Urothelium cell line (cell line): ENCODE measurements at regions not wholly inside any gene's neighbourhood (a gene's known extent, or its start where the extent isn't known, plus 50 kb on each side); places are given as distances from the start of the nearest gene placed in this dataset.
"Not testable (repeated sequence)": the region's sequence is repeated elsewhere in the genome, so short reads cannot be mapped to it uniquely, and the experiment has no call there.

Experiments
- DNase-seq: peaks from one replicate; pipeline ENCODE4 v3.0.0; 2011; ENCODE audit warnings: low spot score, mixed read lengths
- FAIRE-seq: peaks from 2 replicates; lab custom pipeline; 2011; peaks lifted over from hg19 to GRCh38; lab: Jason Lieb, UNC

- FAIRE-seq, DNase-seq: not testable (repeated sequence)
These were observed 112.3 kb upstream of the IKBKE start for GRCh38 chr1:206357962-206358361.

GRCh38 chr1:206358771-206359170 lies 111.5 kb upstream of the IKBKE start:
- not testable (repeated sequence) for DNase-seq, FAIRE-seq

DNA sequence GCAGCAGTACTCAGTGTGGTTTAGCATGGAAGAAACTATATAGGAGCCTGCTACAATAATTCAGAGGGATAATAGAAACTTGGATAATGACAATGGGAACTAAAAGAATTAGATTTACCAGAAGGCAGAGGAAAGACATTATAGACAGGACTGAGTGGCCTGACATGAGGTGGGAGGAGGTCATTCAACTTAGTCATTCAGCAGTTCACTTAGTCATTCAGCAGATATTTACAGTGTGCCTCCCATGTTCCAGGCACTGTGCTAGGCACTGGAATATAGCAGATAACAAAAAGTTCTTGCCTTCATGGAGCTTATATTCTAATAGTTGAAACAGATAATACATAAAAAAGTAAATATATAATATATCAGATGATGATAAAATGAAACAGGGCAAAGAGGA lies 110.9 kb upstream of the IKBKE start:
- not testable (repeated sequence) for FAIRE-seq, DNase-seq

GRCh38 chr1:206361978-206362543 lies 108.2 kb upstream of the IKBKE start:
- FAIRE-seq, DNase-seq: not testable (repeated sequence)

- not testable (repeated sequence) for FAIRE-seq, DNase-seq
These were observed 107.3 kb upstream of the IKBKE start for GRCh38 chr1:206362994-206363393.

DNA sequence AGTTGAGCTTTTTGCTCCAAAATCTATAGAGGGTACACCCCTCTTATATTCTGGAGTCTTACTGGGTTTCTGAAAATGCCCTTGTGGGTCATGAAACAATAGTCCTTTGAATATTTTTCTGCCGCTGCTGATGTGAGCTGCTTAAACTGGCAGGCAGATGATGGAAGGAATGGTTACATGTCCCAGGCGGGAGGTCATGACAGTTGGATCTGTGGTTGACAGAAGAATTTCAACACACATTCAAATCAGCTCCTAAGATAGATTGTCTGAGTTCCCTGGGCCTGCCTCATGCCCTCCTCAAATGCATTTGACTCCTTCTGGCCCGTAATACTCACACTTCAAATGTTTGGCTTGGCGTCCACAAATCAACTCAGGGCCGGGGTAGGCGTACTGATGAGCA lies 105.0 kb upstream of the IKBKE start:
- FAIRE-seq, DNase-seq: not testable (repeated sequence)

- DNase-seq, FAIRE-seq: not testable (repeated sequence)
These were observed 104.1 kb upstream of the IKBKE start for GRCh38 chr1:206366131-206366530.

DNA sequence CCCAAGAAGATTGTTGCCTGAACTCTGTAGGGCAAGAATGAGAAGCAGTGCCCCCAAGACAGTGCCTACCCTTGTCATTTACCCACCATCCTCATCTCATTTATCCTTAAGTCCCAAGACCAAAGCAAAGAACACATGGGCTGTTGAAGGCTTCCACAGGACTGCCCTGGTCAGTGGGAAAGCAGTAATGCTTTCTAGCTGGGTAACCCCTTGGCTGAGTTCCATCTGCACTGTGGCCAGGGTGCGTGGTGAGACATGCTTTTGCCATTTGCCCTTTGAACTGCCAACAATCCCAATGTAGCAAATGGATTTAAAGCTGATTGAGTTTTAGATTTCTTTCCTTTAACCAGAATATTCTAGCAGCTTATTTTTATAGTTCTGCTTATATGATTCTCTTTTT lies 103.5 kb upstream of the IKBKE start:
- FAIRE-seq = not testable (repeated sequence)

DNA sequence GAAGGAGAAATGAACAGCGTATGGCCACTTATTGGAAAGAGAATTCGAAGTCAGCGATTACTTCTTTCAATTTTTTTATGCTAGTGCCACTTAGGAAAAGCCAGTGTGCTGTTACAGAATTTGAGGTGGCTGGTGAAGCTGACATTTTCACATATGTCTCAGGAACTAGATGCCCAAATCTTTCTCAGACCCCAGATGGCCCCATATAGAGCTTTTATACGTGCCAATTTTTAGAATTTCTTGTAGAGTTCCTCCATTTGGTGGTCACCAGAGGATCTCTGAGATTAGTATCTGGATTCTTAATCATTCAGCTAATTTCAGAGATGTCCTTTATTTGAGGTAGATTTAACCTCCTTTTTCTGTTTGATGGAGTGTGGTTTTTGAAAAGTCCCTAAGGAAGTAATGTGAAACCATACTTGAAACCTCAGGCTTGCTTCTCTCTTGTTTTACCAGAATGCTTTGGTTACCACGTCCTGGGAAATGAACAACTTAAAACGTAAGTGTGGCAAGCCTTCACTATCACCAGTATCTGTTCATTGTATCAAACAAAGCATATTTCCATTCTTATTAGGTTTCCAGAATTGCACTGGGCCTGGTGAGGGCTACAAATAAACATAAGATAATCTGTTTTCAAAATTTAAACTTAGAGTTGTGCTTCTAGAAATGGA lies 102.2 kb upstream of the IKBKE start:
- not testable (repeated sequence) for DNase-seq, FAIRE-seq

More for the DNA sequence above, 103.5 kb upstream of the IKBKE start:
- DNase-seq = not testable (repeated sequence)

GRCh38 chr1:206374725-206375124 lies 95.6 kb upstream of the IKBKE start:
- not testable (repeated sequence) for FAIRE-seq, DNase-seq

GRCh38 chr1:206375552-206375951 lies 94.7 kb upstream of the IKBKE start:
- not testable (repeated sequence) for FAIRE-seq, DNase-seq

DNA sequence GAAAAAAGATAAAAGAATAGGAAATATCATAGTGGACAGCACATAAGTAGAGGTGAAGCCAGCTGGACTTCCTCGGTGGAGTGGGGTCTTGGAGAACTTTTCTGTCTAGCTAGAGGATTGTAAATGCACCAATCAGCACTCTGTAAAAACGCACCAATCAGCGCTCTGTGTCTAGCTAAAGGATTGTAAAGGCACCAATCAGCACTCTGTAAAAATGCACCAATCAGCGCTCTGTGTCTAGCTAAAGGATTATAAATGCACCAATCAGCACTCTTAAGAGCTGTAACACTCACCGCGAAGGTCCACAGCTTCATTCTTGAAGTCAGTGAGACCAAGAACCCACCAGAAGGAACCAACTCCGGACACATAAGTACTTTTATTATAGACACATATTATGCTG lies 91.8 kb upstream of the IKBKE start:
- not testable (repeated sequence) for DNase-seq, FAIRE-seq

- not testable (repeated sequence) for DNase-seq, FAIRE-seq
These were observed 91.0 kb upstream of the IKBKE start for GRCh38 chr1:206379245-206379644.

DNA sequence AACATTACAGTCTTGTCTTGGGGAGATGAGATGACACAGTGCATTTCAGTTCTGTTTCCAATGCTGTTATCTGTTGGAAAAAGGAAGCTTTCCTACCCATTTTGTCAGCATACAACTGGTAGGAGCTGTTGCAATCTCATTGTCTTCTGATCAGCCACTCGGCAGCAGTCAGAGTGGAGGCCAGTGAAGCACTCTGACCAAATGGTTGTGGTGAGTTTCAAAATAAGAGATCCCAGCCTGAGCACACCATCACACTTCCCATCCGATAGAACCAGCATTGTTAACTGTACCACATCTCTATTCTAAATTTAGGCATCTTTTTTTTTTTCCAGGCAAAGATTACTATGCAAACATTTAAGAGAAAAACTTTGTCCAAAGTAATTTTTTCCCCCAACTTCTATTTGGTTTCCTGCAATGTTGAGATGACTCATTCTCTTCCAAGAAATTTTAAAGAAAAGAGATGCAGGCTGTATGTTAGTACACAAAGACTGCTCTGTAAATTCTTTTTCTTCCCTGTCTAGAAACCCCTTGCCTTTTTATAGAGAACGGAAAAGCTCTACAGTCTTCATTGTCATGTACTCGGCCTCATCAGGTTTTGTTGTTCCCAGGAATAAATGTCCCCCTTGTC lies 90.0 kb upstream of the IKBKE start:
- not testable (repeated sequence) for DNase-seq, FAIRE-seq

GRCh38 chr1:206380791-206381610 lies 89.3 kb upstream of the IKBKE start:
- not testable (repeated sequence) for DNase-seq

DNA sequence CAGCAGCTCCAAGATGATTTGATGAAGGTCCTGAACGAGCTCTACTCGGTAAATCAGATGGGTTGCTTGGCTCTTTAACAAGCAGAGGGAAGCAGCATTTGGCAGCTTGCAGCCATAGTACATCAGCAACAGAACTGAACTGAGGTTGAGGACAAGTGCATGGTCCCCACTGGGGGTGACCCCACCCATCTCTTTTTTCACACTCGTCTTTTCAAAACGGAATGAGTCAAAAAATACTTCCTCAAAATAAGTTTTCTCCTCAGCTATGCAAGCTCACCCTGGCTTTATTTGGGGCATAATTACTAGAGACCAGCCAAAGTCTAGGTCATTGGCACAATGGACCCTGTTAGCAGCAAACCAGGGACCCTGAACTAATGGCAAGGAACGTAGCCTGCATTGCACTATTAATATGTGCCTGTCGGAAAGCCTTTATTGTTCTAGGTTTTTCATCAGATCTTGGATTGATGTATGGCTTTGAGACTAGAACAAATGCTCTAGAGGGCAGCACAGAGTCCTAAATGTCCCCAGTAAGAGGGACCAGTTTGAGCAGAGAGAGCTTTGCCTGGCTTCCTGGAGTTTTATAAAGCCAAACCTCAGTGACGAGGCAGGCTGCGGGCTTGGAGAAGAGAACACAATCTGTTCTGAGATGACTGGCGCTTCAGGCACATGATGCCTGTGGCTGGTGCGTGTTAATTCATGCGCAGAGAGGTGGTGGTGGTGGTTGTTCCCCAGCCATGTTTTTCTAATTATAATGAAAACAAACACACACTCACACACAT lies 86.1 kb upstream of the IKBKE start:
- FAIRE-seq, DNase-seq: not testable (repeated sequence)

More at GRCh38 chr1:206380791-206381610, 89.3 kb upstream of the IKBKE start:
- FAIRE-seq = not testable (repeated sequence)

DNA sequence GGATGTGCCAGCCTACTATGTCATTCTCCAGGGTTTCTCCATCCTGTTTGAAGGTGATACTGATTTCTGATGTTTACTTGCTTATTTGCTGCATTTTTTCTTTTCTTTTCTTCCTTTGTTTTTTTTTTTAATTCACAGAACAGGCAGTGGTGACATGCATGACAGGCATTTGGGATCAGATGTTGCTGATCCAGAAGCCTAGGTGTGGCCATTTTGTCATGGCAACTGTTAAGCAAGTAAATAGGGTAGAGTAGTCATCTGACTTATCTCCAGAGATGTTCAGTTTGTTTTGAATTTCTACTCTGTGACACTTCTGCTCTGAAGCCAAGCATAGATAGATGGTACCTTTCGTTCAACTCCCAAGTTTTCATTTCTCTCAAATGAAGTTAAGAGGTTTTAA lies 85.4 kb upstream of the IKBKE start:
- FAIRE-seq, DNase-seq: not testable (repeated sequence)

DNA sequence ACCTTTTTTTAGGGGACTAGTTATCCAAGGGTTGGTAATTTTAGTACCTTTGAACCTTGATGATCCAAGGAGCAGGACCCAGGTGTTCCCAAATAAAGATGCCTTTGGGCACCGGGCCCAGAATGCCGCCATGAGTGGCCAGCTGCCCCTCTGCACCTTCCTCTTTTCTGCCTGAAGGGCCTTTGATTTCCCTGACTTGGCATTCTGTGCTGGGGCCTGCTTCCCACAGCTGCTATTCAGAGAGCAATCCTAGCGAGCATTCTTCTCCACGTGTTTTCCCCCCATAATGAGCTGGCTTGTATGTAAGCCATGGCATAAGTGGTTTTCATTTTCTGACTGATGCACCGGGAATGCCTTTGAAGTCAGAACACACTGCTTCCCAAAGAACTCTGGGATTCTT lies 82.6 kb upstream of the IKBKE start:
- not testable (repeated sequence) for DNase-seq, FAIRE-seq

DNA sequence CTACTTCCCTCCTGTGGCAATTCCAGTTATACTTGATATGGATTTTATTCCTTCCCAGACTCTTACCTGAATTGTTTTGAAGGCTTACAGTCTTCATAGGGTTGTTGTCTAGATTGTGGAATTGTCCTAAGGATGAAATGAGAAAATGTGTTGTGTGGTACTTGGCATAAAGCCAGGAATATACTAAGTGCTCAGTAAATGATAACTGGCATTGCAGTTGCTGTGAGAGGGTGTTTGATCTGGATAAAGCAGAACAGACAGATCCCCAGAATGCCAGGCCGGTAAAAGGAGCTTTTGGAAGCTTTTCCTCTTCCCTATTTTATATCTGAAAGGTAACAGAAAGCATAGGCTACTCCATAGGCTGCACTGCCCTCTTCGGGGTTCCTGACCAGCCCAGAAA lies 78.4 kb upstream of the IKBKE start:
- FAIRE-seq, DNase-seq: not testable (repeated sequence)

DNA sequence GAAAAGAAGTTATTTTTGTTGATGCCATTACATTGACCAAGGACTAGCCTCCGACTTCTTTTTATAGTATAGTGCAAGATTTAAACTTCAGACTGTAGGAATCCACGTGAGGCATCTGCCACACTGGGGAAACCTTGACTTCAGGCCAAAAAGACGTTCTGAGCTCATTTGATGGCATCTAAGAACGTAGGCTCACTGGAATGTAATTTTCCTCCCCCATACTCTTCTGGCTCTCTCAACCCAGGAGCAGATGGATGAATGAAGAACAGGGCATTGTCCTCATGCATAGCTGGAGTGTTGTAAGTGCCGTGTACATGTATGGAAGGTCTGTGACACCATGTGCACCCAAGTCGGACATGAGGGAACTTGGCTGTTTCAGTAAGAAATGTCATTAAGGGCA lies 72.8 kb upstream of the IKBKE start:
- not testable (repeated sequence) for FAIRE-seq, DNase-seq
